Right cardiac atrium (tissue), 5 donors: ENCODE measurements at regions not wholly inside any gene's neighbourhood (a gene's known extent, or its start where the extent isn't known, plus 50 kb on each side); places are given as distances from the start of the nearest gene placed in this dataset.
A peak's percentile ranks its signal among the peaks of the same experiment; 100 is the strongest.

Experiments used
- ATAC-seq, 2 donors: fragments of 200-7000 bp; cut with Tn5 transposase; one replicate each; pipeline versions ENCODE4 v1.8.0 to v1.9.1; 2020; ENCODE audit warnings: moderate library complexity in 2 of 2, mild to moderate bottlenecking in 1 of 2
- DNase-seq, 3 donors: peaks; one replicate each; pipeline ENCODE4 v3.0.0-alpha.2; 2020
- H3K27ac ChIP-seq: one replicate; pipeline ENCODE4 v1.5.1; 2013; ENCODE audit warnings: mild to moderate bottlenecking, low read length, control low read depth, moderate library complexity
- H3K27me3 ChIP-seq: one replicate; pipeline ENCODE4 v1.6.1; 2013; ENCODE audit not compliant: control insufficient read depth, insufficient read depth
- H3K4me1 ChIP-seq: one replicate; pipeline ENCODE4 v1.6.1; 2013; ENCODE audit warnings: low read length; ENCODE audit not compliant: control insufficient read depth, insufficient read depth
- H3K4me3 ChIP-seq: one replicate; pipeline ENCODE4 v1.5.1; 2013; ENCODE audit warnings: low read length, control low read depth
- H3K9me3 ChIP-seq: one replicate; pipeline ENCODE4 v1.6.1; 2013; ENCODE audit warnings: low read length; ENCODE audit not compliant: control insufficient read depth
- WGBS: extraction: QIAGEN DNeasy Blood & Tissue Kit; methylation state at CpG from one replicate; pipeline ENCODE4 v1.1.7; 2013; 5-methylcytosine and 5-hydroxymethylcytosine counted together
- intact Hi-C, 4 donors: fragments of 100-400 bp; cut with DNase I; formaldehyde crosslinking; loops; one replicate each; pipeline versions ENCODE4 v1.11.0 to v1.14.0; 2022 to 2023
- donor health status: healthy with polysubstance abuse.
- donor health status: DM: no; HTN: yes; CAD: no.
- donor health status: DM: no; HTN: no; CAD: no.
- donor health status: DM: no; HTN: yes; CAD: no; lungs with severe emphysema.
- donor health status: DM: yes; HTN: yes; CAD: no.

DNA sequence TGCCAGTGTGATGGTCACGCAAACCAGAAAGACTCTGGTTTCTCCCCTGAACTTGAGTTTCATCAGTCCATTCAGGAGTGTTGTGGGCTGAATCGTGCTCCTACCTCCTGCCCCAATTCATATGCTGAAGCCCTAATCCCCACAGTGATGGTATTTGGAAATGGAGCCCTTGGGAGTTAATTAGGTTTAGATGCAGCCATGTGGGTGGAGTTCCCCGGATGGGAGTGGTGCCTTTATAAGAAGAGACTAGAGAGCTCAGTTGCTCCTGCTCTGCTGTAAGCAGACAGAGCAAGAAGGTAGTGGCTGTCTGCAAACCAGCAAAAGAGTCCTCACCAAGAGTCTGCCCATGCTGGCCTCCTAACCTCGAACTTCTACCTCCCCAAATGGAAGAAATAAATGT is 160.3 kb upstream of the DYNLRB2 start:
- DNase-seq = no peak
- ATAC-seq = no peak
- intact Hi-C loops = no loop called here
- Histone ChIP-seq H3K4me3 (no peak overlapping the region), H3K4me1 (no peaks in the 10 kb centered on the region), H3K27ac (no peak overlapping the region), H3K27me3 (no peaks in the 10 kb centered on the region), H3K9me3 (no peaks in the 10 kb centered on the region)
- WGBS = 84% methylated on average over 4 of the region's 4 CpGs

DNA sequence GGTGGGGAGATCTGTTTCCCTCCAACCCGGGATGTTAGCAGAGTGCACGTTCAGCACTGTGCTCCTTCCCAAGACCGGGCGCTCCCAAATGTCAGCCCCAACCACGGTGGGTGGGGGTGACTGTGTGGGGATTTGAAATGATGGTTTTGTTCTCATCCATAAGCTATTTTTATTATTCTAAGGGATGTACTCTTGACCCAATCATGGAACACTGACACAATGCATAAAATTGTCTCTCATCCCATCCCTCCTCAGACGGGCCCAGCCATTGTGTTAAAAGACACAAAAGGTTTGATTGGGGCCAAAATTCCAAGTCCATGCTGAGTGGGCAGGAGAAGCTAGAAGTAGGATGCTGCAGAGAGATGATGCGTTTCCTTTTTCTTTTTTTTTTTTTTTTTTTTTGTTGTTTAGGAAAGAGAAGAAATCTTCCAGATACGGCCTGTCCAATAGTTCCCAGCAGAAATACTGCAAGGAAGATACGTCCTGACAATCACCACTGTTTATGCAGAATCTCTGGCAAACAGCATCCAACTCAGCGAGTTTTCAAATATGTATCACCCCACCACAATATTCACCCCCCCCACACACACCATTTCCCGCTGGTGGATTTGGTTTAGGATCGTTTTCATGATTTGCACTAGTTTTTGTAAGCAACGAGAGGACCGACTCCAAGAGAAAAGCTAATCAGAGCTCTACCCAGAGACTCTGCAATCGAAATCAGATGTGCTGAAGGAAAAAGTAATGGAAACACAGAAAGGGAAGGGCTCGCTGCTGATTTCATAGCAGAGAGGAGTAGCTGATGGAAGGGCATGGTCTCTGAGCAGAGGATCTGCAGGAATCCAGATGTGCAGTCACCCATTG is 163.5 kb upstream of the DYNLRB2 start:
- whole genome bisulfite sequencing = 60% methylated on average over 16 of the region's 16 CpGs
- H3K4me3 ChIP-seq = no peak overlapping the region
- no peaks in the 10 kb centered on the region for H3K27me3 ChIP-seq

DNA sequence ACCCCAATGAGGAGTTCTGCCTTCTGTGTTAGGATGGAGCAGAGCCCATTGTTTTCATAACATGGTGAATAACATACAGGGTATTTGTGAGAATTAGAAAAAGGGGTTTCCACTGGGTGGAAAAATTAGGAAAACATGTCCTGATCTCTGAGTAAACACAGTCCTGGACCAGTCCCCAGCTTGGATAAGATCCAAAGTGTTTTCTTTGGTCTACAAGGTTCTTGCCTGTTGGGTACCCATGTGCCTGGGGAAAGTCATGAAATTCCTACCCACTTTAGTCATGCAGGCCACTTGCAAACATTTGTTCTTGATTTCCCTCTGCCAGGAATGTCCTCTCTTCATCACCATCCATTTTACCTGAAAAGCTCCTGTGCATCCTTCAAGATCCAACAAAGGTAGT is 164.8 kb upstream of the DYNLRB2 start:
- intact Hi-C loops = no loop called here
- Histone ChIP-seq H3K9me3 (no peaks in the 10 kb centered on the region), H3K27ac (no peak overlapping the region), H3K4me3 (no peak overlapping the region), H3K4me1 (no peaks in the 10 kb centered on the region), H3K27me3 (no peaks in the 10 kb centered on the region)
- ATAC-seq (no peak), DNase-seq (no peak)

More for the DNA sequence above, 163.5 kb upstream of the DYNLRB2 start:
- intact Hi-C loops = no loop called here
- DNase-seq (no peak), ATAC-seq (no peak)
- no peaks in the 10 kb centered on the region for H3K9me3 ChIP-seq
- H3K4me1 ChIP-seq = no peaks in the 10 kb centered on the region
- H3K27ac ChIP-seq = no peak overlapping the region

DNA sequence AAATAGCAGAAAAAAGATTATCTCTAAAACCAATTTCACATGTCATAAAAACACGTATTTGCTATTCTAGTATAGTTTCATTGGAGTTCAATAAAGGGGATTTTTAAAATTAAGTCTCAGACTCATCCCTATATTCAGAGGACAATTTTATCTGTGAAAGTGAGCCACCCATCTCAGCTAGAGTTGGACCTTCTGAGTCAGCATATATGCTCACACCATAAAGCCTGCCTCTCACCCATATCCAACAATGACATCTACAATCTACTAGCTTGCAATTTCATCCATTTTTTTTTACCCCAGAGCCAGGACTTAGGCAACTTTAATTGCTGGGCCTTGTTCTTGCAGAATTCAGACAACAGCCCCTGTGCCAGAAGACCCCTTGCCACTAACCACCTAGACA is 165.3 kb upstream of the DYNLRB2 start:
- Histone ChIP-seq H3K4me1 (no peaks in the 10 kb centered on the region), H3K27ac (no peak overlapping the region), H3K27me3 (no peaks in the 10 kb centered on the region), H3K4me3 (no peak overlapping the region), H3K9me3 (no peaks in the 10 kb centered on the region)
- no peak for ATAC-seq
- DNase-seq = no peak
- intact Hi-C loops = no loop called here
- WGBS = 94% methylated on average over 1 of the region's 1 CpG

DNA sequence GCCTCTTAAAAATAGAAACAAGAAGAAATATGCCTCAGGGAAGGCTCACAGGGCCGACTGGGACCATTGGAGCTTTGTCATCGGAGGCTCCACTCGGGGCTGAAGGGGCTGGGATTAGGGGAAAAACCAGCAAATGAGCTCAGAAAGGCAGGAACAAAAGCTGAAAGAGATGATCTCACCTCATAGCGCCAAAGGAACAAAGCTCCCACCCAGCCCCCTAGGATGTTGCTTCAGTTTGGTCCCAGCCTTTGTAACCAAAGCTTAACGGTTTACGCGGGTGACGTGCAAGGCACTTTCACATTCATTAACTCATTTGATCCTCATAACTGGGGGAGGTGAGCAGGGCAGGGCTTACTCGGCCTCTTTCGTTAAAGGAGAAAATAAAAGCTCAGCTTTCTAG is 168.5 kb upstream of the DYNLRB2 start:
- Histone ChIP-seq H3K9me3 (no peaks in the 10 kb centered on the region), H3K4me3 (no peak overlapping the region), H3K27ac (no peak overlapping the region), H3K27me3 (no peaks in the 10 kb centered on the region), H3K4me1 (no peaks in the 10 kb centered on the region)
- ATAC-seq = no peak
- DNase-seq = no peak
- 92% methylated on average over 10 of the region's 10 CpGs for WGBS
- intact Hi-C loops = no loop called here

DNA sequence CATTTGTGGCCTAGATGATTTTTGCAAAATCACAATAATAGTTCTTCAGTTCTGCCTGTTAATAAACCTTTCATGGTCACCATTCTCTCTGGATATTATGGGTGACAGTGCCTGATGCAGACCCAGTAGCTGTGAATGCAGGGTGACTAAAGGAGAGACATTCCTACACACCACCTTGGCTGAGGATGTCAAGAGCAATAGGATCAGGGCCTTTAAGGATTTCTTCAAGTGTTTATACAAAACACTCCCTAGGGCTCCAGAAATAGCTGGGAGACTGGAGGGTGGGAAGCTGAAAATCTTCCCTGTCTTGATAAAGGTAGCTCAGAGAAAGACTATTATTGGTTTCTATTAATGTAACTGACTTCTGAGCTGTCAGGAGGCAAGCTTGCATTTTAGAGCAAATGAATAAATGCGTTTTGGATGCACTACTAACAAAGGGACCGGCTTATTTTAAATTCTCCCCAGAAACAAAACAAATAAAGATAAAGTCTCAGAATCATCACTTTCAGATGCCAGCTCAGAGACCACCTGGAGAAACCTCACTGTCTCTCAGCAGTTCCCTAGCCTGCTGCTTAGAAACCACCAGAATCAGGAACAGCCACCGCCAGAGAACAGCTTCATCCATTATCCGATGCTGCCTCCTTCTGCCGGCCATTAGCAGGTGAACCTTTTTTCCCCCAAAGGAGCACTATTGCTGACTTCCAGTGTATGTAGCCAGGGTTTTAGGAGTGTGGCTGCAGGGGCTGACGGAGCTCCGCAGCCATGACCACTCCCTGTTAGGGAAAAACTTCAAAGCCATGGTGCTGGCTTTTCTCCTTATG is 171.4 kb upstream of the DYNLRB2 start:
- no peak overlapping the region for H3K27ac ChIP-seq
- H3K4me3 ChIP-seq = no peak overlapping the region
- peak; percentile 32 to 62 (median 51) for DNase-seq
- peak; percentile 74 to 81 for ATAC-seq
- H3K9me3 ChIP-seq = no peaks in the 10 kb centered on the region
- no peaks in the 10 kb centered on the region for H3K4me1 ChIP-seq
- H3K27me3 ChIP-seq = no peaks in the 10 kb centered on the region
- intact Hi-C loops = no loop called here
- 40% methylated on average over 7 of the region's 7 CpGs for WGBS

DNA sequence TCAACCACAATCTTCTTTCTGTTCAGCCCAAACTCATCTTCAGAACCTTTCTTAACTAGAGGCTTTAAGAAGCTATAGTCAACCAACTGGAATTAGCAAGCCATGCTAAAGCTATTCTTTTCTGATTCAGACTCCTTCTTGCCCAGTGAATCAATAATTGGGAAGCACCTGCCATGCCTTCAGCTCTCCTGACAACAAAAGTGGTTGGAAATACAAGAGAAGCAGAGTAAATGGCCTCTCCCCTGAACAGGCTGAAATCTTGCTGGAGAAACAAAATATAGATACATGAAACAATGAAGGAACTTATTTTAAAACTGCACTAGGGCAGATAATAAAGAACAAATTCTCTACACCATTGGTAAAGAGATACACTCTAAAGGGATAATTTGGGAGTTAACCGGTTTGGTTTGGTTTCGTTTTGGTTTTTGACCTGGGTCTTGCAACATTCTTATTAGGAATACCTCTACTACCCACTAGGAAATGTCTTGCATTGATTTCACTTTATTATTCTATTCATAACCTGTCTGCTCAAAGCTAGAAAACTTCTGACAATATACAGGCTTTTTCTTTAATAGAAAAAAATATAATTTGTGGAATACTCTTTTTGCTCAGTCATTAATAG is 173.6 kb upstream of the DYNLRB2 start:
- DNase-seq (no peak), ATAC-seq (no peak)
- Histone ChIP-seq H3K4me1 (no peaks in the 10 kb centered on the region), H3K4me3 (no peak overlapping the region), H3K27me3 (no peaks in the 10 kb centered on the region), H3K9me3 (no peaks in the 10 kb centered on the region), H3K27ac (no peak overlapping the region)
- 76% methylated on average over 2 of the region's 2 CpGs for WGBS
- intact Hi-C loops = no loop called here

DNA sequence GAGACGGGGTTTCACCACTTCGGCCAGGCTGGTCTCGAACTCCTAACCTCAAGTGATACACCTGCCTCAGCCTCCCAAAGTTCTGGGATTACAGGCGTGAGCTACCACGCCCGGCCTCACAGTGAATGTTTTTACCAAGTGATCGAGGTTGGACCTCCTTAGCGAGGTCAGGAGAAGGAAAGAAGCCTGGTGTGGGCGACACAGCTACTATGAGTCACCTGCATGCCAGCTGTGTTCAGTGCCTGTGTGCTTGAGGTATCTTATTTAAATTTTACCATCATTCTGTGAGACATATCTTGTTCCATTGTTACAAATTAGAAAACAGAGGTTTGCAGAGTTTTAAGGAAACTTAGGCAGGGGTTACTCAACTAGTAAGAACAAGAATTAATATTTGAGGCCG is 174.8 kb upstream of the DYNLRB2 start:
- Histone ChIP-seq H3K27me3 (no peaks in the 10 kb centered on the region), H3K9me3 (no peaks in the 10 kb centered on the region), H3K27ac (no peak overlapping the region), H3K4me1 (no peaks in the 10 kb centered on the region), H3K4me3 (no peak overlapping the region)
- 91% methylated on average over 10 of the region's 10 CpGs for WGBS
- ATAC-seq (no peak), DNase-seq (no peak)
- intact Hi-C loops = no loop called here

DNA sequence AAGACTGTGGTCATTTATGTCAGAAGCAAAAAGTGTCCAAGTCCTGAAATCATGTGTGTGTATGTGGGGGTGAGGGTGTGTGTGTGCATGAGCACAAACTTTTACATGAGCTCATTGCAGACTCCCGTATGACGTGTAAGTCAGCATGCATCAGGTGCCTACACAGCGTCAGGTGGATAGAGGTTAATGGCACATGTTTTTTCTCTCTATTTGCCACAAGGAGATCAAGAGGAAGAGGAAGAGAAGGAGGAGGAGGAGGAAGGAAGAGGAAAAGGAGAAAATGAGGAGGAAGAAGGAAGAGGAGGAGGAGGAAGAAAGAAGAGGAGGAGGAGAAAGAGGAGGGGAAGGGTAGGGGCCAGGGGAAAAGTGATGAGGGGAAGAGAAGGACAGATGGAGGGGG is 178.0 kb upstream of the DYNLRB2 start:
- Histone ChIP-seq H3K4me3 (no peak overlapping the region), H3K4me1 (no peaks in the 10 kb centered on the region), H3K27me3 (no peaks in the 10 kb centered on the region), H3K27ac (no peak overlapping the region), H3K9me3 (no peaks in the 10 kb centered on the region)
- intact Hi-C loops = no loop called here
- ATAC-seq (no peak), DNase-seq (no peak)
- 93% methylated on average over 3 of the region's 3 CpGs for WGBS

DNA sequence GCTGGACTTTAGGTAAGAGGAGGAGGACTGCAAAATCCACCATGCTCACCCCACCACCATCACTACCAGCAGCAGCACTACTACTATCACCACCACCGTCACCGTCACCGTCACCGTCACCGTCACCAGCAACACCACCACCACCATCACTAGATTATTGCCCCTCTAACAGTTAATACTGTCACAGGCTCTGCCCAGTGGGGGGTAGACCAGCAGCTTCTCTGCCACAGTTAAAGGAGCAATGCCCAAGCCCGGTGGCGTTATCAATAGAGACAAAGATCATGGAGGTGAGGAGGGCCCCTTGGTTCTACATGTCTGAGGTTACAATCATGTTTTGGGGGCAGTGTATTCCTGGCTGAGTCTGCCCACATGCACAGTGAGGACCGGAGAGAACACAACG is 184.4 kb upstream of the DYNLRB2 start:
- intact Hi-C loops = no loop called here
- WGBS = 87% methylated on average over 9 of the region's 9 CpGs
- no peak overlapping the region for H3K4me3 ChIP-seq

DNA sequence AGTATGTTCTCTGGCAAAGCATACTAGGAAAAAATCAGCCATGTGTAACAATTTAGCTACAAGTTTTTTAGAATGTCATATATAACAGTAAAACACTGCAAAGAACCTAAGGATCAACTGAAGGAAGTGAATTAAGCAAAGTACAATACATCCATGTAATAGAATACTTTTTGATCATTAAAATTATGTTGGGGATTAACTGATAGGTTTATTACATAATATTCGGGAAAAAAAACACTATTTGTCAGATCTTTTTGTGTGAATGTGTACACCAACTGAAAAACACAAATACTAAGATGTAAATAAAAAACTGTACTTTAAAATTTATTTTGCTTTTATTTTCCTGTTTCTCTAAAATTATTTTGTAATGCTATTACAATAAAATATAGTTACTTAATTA is 185.5 kb upstream of the DYNLRB2 start:
- DNase-seq (no peak), ATAC-seq (no peak)
- H3K9me3 ChIP-seq = no peaks in the 10 kb centered on the region
- H3K4me1 ChIP-seq = no peaks in the 10 kb centered on the region
- 89% methylated on average over 1 of the region's 1 CpG for WGBS
- H3K27ac ChIP-seq = no peak overlapping the region
- no peaks in the 10 kb centered on the region for H3K27me3 ChIP-seq
- intact Hi-C loops = no loop called here
- no peak overlapping the region for H3K4me3 ChIP-seq

More for the DNA sequence above, 184.4 kb upstream of the DYNLRB2 start:
- Histone ChIP-seq H3K27ac (no peak overlapping the region), H3K27me3 (no peaks in the 10 kb centered on the region), H3K4me1 (no peaks in the 10 kb centered on the region), H3K9me3 (no peaks in the 10 kb centered on the region)
- DNase-seq (no peak), ATAC-seq (no peak)
